NCI-H2081 (cell line): ENCODE measurements at regions not wholly inside any gene's neighbourhood (a gene's known extent, or its start where the extent isn't known, plus 50 kb on each side); places are given as distances from the start of the nearest gene placed in this dataset.

Experiments used
- DNase-seq, 2 experiments: peaks; one replicate each; lab custom pipeline; 2025; lab: John Stamatoyannopoulos, UW

DNA sequence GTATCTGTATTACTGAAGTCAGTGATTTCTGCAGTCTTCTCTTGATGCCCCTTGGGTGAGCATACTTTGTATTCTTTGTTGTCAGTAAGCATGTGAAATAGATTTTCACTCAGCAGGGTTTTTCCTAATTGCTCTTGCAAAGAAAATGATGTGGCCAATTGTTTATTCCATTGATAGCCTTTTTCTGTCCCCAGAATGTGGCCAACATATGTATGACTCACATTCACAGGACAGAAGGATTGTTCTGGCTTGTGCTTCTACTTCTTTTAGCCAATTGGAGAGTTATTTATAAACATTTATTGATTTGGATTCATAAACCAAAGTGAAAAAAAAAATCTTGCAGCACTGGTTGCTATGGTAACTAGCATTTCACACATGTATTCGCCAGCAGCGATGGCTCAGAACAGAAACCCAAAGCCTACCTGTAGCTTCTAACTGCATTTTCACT lies 54.4 kb upstream of the RBM24 start:
- DNase-seq, result no peak

DNA sequence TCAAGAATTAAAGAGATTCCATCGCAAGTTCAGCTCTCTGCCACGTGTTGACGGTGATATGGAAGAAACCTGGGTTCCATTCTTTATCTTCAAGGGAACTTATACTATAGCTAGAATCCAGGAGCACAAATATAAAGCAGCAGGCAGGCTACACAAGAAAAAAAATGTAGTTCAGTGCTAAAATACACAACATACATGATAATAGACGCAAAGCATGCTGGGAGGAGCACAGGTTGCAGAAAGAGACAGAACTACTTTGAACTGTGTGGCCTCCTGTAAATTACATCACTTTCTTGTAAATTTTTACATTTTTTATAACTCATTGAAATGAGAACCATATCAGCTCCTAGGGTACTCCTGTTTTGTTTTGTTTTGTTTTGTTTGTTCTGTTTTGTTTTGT lies 53.8 kb upstream of the RBM24 start:
- no peak for DNase-seq
